ENCODE measurements at regions not wholly inside any gene's neighbourhood (a gene's known extent, or its start where the extent isn't known, plus 50 kb on each side); places are given as distances from the start of the nearest gene placed in this dataset.

DNA sequence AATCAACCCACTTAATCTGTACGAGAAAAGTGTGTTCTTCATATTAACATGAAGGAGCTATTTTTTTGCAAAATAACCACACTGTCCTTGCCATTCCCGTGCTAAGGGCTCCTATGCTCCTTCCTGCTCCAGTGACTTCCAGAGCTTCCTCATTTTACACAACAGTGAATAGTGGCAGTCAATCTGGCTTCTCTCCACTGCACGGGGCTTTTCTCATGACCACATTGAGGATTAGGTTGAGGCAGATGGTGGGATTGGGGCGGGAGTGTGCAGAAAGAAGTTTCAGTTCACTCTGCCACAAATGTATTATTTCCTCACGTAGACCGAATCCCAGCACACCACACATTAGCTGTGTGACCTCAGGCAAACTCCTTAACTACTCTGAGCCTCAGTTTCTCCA, 235.1 kb downstream of the ARHGAP12 start:
- H3K4me1 ChIP-seq (ENCODE audit: control insufficient read depth, insufficient read depth, low read length) = no peaks in the 10 kb centered on the region
- CTCF ChIA-PET = interaction anchor here (0.8 kb wide), 1 partner anchor 62 kb away, joined by 3 read pairs; no protein-coding TSS in a partner anchor
- H3K27ac ChIP-seq (ENCODE audit: extremely low read depth, low read depth, low read length) = no peak overlapping the region
- no peak for TF ChIP-seq ZNF600 (tag by site-specific recombination; IDR thresholded peaks at IDR 0.05)
- TF ChIP-seq ZNF747 (tag by site-specific recombination; IDR thresholded peaks at IDR 0.05) = no peak
- no peak for TF ChIP-seq HOXA7 (CRISPR knock-in tag; IDR thresholded peaks at IDR 0.05; ENCODE audit: borderline replicate concordance)
- TF ChIP-seq ZNF776 (tag by site-specific recombination; IDR thresholded peaks at IDR 0.05; ENCODE audit: borderline replicate concordance) = no peak
- TF ChIP-seq KLF8 (tag by site-specific recombination; IDR thresholded peaks at IDR 0.05) = no peak
- no peak for TF ChIP-seq ZNF514 (tag by site-specific recombination; IDR thresholded peaks at IDR 0.05)
- no peak for TF ChIP-seq ZBTB8A (tag by site-specific recombination; IDR thresholded peaks at IDR 0.05)
- no peak for TF ChIP-seq ZNF530 (tag by site-specific recombination; IDR thresholded peaks at IDR 0.05; ENCODE audit: low read depth)
- TF ChIP-seq ZNF37A (tag by site-specific recombination; IDR thresholded peaks at IDR 0.05) = no peak
- TF ChIP-seq SCRT2 (tag by site-specific recombination; IDR thresholded peaks at IDR 0.05) = no peak
- no peak for TF ChIP-seq ZNF274 (IDR thresholded peaks at IDR 0.05; ENCODE audit: low read length)
- no peak for TF ChIP-seq ZNF274 (tag by site-specific recombination; IDR thresholded peaks at IDR 0.05; ENCODE audit: borderline replicate concordance)
- TF ChIP-seq, protein P1, sequence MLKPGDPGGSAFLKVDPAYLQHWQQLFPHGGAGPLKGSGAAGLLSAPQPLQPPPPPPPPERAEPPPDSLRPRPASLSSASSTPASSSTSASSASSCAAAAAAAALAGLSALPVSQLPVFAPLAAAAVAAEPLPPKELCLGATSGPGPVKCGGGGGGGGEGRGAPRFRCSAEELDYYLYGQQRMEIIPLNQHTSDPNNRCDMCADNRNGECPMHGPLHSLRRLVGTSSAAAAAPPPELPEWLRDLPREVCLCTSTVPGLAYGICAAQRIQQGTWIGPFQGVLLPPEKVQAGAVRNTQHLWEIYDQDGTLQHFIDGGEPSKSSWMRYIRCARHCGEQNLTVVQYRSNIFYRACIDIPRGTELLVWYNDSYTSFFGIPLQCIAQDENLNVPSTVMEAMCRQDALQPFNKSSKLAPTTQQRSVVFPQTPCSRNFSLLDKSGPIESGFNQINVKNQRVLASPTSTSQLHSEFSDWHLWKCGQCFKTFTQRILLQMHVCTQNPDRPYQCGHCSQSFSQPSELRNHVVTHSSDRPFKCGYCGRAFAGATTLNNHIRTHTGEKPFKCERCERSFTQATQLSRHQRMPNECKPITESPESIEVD (tag by site-specific recombination; IDR thresholded peaks at IDR 0.05) = no peak
- TF ChIP-seq ZSCAN30 (tag by site-specific recombination; IDR thresholded peaks at IDR 0.05) = no peak
- TF ChIP-seq ZNF626 (tag by site-specific recombination; IDR thresholded peaks at IDR 0.05) = no peak
- TF ChIP-seq, protein P2, sequence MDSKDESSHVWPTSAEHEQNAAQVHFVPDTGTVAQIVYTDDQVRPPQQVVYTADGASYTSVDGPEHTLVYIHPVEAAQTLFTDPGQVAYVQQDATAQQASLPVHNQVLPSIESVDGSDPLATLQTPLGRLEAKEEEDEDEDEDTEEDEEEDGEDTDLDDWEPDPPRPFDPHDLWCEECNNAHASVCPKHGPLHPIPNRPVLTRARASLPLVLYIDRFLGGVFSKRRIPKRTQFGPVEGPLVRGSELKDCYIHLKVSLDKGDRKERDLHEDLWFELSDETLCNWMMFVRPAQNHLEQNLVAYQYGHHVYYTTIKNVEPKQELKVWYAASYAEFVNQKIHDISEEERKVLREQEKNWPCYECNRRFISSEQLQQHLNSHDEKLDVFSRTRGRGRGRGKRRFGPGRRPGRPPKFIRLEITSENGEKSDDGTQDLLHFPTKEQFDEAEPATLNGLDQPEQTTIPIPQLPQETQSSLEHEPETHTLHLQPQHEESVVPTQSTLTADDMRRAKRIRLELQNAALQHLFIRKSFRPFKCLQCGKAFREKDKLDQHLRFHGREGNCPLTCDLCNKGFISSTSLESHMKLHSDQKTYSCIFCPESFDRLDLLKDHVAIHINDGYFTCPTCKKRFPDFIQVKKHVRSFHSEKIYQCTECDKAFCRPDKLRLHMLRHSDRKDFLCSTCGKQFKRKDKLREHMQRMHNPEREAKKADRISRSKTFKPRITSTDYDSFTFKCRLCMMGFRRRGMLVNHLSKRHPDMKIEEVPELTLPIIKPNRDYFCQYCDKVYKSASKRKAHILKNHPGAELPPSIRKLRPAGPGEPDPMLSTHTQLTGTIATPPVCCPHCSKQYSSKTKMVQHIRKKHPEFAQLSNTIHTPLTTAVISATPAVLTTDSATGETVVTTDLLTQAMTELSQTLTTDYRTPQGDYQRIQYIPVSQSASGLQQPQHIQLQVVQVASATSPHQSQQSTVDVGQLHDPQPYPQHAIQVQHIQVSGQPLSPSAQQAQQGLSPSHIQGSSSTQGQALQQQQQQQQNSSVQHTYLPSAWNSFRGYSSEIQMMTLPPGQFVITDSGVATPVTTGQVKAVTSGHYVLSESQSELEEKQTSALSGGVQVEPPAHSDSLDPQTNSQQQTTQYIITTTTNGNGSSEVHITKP (tag by site-specific recombination; IDR thresholded peaks at IDR 0.05) = no peak
- TF ChIP-seq, protein P3, sequence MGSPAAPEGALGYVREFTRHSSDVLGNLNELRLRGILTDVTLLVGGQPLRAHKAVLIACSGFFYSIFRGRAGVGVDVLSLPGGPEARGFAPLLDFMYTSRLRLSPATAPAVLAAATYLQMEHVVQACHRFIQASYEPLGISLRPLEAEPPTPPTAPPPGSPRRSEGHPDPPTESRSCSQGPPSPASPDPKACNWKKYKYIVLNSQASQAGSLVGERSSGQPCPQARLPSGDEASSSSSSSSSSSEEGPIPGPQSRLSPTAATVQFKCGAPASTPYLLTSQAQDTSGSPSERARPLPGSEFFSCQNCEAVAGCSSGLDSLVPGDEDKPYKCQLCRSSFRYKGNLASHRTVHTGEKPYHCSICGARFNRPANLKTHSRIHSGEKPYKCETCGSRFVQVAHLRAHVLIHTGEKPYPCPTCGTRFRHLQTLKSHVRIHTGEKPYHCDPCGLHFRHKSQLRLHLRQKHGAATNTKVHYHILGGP (tag by site-specific recombination; IDR thresholded peaks at IDR 0.05) = no peak
- TF ChIP-seq, protein P4, sequence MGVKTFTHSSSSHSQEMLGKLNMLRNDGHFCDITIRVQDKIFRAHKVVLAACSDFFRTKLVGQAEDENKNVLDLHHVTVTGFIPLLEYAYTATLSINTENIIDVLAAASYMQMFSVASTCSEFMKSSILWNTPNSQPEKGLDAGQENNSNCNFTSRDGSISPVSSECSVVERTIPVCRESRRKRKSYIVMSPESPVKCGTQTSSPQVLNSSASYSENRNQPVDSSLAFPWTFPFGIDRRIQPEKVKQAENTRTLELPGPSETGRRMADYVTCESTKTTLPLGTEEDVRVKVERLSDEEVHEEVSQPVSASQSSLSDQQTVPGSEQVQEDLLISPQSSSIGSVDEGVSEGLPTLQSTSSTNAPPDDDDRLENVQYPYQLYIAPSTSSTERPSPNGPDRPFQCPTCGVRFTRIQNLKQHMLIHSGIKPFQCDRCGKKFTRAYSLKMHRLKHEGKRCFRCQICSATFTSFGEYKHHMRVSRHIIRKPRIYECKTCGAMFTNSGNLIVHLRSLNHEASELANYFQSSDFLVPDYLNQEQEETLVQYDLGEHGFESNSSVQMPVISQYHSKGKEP (tag by site-specific recombination; IDR thresholded peaks at IDR 0.05) = no peak
- no peak for TF ChIP-seq ZNF677 (tag by site-specific recombination; IDR thresholded peaks at IDR 0.05)
- H3K4me3 ChIP-seq (ENCODE audit: low read depth, low read length) = no peak overlapping the region
- POLR2A ChIA-PET = no interaction called here
- no peaks in the 10 kb centered on the region for H3K36me3 ChIP-seq (ENCODE audit: control insufficient read depth in 2 of 2, insufficient read depth in 1 of 2, low read length in 2 of 2)
- no peaks in the 10 kb centered on the region for H3K9me3 ChIP-seq (ENCODE audit: control insufficient read depth, insufficient read depth, low read depth, low read length)

All from HEK293 (cell line).